Stimulated activated CD4-positive, alpha-beta T cell treated with anti-CD3 and anti-CD28 coated beads, Interleukin-15, amount 100 ng/mL, for 1 hour (primary cell): ENCODE measurements at regions not wholly inside any gene's neighbourhood (a gene's known extent, or its start where the extent isn't known, plus 50 kb on each side); places are given as distances from the start of the nearest gene placed in this dataset.

Experiments used
- DNase-seq, 2 donors: peaks; one replicate each; pipeline ENCODE4 v3.0.0-alpha.2; 2020; ENCODE audit warnings: low read depth in 1 of 2, low spot score in 1 of 2

DNA sequence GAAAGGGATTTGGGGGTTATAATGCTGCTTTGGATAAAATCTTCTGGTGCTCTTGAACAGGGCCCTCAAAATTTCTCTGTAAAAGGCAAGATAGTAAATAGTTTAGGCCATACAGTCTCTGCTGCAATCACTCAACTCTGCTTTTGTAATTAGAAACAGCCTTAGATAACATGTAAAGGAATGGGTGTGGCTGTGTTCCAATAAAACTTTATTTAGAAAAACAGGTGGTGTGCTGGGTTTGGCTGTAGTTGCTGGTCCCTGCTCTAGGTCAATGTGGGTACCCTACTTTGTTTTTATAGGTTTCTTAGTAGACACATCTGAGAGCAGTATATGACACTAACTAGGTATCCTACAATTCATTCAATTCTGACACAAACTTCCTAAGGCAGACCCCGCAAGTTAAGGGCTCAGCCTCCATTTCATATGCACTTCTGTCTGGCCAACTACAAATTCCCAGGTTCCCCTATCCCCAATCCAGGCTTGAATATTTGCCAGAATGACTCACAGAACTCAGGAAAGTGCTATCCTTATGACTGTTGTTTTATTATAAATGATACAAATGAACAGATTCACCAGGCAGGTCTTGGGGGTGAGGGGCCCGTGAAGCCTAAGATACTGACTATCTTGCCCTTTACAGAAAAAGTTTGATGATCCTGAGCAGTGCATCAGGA, 349.9 kb downstream of the RPS24 start:
- DNase-seq, result no peak

DNA sequence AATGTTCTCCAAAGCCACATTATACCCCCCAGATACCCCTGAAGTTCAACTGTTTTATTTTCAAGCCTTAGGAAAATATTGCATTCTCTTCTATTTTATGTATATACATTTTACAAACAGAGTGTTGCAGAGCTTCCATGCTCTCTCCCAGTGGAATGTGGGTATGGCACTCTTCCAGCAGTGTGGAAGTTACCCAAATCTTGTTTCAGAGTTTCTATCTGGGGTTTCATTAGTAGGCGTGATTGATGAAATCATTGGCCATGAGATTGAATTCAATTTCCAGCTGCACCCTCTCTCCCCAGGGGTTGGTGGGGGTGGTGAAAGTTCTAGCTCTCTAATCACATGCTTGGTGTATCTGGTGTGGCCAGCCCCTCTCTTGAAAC, 350.4 kb downstream of the RPS24 start:
- no peak for DNase-seq

DNA sequence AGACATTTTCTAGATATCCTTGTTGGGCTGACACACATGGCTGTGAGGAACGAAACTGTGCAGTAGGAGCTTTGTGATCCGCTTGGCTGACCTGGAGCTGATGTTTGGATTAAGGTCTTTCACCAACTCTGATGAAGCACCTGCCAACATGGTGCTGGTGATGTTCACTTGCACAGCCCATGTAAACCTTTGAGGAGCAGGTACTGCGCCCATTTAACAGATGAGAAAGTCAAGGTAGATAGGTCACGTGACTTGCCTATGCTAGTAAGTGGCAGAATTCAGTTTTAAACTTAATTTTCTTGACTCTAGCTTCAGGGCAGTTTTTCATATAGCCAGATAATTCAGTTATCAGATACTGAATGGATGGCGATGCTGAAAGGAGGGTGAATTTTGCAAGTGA, 351.9 kb downstream of the RPS24 start:
- no peak for DNase-seq

DNA sequence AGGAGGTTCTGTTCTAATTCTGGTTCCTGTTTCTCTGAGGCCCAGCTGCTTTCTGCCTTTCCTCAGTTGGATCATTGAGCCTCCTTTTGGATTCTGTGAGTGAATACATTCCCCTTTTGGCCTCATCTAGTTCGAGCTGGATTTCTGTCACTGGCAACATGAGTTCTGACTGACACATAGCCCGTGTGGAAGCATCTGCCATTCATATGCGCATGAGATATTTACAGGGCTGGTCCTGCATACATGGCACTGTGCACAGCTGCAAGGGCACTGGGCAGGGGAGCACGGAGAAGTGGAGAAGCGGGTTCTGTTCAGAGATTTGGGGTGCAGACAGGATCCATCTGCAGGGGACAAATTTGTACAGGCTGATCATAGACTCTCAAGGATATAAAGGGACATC, 352.8 kb downstream of the RPS24 start:
- no peak for DNase-seq

DNA sequence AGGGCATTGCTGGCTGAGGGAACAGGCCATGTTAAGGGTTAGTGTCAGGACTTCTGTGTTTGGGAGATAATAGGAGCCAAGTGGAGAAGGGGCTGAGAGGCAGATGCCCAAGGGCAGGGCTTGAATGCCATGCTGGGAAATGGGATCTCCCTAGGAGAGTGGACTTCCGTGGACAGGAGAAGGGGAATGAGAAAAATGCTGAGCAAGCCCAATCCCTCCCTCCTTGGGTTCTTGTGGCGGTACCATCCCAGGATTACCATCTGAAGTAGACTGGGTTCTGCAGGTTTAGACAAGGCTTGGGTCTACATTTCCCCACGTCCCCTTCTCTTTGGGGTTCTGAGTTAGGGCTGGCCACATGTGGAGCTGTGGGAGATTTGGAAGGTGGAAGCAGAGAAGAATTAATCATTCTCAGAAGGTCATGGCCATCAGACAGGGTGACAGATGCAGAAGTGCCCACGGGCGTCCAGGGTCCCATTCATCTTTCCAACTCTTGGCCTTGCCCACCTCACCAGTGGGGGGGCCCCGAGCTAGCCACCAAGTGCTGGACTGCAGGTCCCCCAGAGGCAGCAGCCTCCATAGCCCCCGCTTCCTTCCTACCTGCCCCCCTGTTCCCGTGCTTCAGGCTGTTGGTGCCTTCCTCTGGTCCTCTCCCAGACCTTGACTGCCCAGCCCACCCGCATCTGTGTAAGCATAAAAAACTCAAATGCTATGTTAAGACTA, 354.8 kb downstream of the RPS24 start:
- DNase-seq, result no peak

DNA sequence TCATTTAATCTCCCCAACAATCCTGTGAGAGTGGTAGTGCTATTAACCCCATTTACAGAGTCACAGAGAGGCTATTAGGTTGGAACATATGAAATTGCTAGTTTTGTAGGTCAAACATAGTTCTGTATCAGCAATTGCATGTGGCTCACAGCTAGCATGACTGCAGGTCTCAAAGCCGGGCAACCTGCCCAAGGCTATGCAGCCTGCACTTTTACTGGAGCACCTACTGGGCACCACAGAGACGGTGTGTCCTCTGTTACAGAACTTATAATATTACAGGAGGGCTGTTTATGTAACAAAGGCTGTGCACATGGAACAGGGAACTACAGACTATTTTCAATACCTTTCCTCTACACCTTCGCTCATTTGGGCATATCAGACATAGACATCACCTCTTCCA, 355.8 kb downstream of the RPS24 start:
- no peak for DNase-seq

DNA sequence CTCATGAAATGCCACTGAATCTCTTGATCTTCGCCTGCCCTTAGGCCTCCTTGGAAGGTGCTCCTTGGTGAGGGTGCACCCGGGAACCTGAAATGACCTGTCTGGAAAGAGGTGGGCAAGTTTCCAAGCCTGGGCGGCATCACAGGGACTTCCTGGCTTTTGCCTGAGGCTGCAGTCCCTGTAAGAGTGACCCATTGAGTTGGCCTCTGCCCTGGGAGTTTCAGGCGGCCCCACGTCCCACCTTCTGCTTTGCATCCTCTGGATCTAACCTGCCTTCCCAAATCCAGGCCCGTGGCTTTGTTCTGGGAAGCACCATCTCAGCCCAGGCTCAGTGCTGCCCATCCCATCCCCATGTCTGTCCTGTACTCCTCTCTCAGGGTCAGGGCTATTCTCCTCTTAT, 356.4 kb downstream of the RPS24 start:
- DNase-seq, result no peak

DNA sequence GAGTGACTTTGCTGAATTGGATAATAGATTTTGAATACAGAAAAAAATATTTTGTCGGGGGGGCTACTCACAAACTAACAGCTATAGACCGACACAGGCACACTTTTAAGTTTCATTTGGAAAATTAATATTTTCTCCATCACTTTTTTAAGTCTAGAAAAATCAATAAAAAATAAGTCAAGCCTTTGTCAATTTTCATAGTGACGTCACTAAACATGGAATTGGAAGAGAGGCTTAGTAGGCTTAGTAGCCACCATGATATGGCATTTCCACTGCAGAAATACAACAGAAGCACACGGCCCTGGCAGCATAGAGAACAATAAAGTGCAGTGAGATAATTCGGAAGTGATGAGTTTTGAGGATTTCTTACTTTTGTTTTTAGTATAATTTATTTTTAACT, 357.2 kb downstream of the RPS24 start:
- no peak for DNase-seq

DNA sequence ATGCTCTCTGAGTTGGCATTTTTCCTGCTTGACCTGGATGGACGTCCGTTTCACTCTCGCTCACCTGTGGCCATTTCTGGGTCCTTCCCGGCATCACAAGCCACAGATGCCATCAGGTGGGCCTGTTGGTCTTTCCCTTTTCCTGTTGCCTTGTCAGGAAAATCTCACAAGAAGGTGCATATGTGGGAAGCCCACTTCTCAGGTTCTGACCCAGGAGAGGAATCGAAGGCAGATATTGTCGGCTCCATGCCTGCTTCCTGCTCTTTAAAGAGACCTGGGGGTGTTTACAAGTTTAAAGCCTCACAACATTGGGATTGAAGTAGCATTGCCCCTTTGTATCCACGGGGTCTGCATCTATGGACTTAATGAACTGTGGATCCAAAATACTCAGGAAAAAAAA, 357.9 kb downstream of the RPS24 start:
- no peak for DNase-seq

DNA sequence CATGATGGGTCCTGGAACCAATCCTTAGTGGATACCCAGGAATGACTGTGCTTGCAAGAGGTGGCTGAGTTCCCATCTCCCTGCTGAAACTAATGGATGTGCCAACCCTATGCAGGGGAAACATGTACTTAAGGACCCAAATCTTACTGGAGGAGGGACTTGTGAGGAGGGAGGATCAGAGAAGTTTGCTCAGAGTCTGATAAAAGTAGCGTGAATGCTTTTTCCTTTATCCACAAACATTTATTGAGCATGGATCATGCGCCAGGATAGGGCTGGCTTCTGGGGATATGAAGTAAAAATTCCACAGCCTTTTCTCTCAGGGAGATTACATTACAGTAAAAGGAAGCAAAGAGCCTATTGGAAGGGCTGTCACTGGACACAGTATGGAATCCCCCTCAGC, 358.5 kb downstream of the RPS24 start:
- DNase-seq, result no peak

DNA sequence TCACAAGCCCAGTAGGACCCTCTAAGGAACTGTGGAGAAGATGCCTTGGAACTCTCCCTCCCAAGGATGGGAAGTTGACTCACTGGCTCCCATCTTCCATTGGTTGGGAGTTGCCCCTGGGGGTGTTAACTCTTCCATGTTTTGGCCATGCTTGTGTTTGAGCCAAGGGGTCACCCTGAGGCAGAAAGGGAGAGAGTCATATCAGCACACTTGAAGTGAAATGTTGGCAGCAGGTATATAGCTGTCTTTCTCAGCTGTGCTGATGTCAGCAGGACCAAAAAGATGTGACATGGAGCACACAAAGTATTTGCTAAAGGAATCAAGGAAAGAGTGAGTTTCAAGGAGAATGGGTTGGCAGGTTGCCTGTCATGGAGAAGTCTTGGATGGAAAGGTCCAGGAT, 359.4 kb downstream of the RPS24 start:
- DNase-seq, result no peak

DNA sequence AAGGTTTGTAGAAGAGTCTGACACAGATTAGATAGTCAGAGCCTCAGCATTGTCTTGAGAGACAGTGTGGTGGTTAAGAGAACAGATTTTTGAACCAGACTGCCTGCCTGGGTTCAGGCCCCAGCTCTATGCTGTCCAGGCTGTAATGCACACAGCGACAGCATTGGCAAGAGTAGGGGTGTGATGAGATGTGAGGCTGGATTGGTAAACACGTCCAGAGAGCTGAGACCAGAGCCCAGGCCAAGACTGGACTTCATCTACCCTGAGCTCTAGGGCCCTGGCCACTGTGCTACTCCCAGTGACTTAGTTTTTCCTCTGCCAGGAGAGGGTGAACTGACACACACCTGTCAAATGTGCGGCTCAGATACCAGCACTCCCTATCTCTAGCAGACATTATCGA, 360.4 kb downstream of the RPS24 start:
- DNase-seq, result no peak

DNA sequence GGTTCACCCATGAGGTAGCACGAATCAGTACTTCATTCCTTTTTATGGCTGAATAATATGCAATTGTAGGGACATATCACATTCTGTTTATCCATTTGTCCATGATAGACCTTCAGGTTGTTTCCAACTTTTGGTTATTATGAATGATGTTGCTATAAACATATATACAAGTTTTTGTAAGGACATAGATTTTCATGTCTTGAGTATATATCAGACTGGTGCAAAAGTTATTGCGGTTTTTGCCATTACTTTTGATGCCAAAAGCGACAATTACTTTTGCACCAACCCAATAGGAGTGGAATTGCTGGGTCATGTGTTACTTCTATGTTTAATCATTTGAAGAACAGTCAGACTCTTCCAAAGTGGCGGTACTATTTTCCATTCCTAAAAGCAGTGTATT, 361.5 kb downstream of the RPS24 start:
- no peak for DNase-seq

DNA sequence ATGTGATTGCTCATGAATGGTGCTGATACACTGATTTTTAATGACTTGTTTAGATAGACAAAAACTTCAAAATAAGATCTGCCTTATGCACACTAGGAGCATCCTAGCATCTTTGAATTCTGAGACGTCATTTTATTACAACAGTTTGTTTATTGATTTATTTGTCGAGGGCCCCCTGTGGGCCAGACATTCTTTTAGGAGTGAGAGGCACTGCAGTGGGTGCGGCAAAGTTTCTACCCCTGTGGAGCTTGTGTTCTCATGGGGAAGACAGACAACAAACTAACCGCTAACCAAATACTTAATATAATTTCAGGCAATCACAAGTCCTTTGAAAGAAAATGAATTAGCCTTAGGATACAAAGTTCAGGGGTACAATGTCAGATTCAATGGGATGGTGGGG, 363.1 kb downstream of the RPS24 start:
- DNase-seq, result no peak

DNA sequence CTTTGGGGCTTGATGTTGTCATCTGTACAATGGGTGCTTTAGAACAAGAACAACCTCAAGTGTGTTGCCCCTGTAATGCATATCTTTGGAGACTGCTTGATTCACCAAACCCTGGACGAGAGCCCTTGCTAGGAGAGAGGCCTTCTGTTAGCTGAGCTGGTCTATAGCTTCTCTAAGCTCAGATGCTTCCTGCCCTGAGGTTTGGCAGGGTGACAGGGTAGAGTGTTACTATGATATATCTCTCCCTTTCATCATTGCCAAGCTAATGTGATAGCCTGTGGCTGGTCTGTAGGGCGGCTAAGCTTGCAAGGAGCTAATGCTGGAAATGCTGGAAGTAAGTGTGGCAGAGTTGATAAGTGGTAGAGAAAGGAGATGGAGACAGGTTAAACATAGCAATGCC, 364.1 kb downstream of the RPS24 start:
- no peak for DNase-seq

DNA sequence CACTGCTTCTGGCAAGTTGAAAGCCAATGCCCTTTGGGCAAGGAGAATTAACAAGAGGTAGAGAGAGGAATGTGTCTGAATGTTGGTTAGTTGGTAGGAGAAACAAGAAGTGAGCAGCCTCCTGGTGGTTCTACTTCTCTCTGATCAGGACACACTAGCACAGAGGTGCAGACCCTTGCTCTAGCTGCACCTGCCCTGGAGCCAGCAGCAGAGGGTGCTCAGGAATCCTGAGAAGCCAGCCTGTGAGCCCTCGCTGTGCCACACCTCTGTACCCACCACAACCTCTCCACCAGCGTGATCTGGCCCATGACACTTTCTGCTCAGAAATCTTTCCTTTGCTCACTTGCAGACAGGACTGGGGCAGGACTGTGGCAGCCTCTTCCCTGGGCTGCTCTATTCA, 364.7 kb downstream of the RPS24 start:
- no peak for DNase-seq

DNA sequence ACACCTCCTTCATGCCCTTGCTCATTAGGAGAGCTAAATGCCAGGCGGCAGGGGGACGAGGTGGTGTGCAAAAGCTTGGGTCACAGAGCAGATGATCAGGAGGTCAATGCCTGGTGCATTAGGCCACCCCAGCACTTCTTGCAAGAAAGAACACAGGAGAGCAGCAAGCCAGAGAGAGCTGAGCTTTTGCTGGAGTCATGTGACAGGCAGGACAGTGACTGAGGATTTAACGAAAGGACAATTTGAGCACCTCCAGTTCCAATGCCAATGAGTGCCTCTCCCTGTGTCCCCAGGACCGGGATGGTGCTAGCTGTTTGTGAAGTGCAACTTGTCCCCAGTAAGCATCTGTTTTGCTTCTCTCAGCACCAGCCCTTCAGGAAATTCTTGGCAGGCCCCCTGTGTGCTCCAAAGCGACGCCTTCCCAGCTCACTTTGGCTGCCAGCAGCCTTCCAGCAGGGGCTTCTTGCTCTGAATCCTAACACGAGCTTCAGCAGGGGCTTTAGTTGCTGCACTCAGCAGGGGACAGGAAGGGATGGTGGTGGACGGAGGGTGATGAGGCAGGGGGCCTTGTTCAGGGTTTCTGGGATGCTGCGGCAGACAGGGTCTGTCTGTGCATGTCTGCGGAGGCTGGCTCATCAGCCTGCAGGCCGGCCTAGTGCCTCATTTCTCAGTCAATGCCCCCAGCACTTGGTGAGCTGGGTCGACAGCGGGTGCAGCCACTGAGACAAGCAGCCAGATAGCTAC, 368.1 kb downstream of the RPS24 start:
- DNase-seq, result no peak

DNA sequence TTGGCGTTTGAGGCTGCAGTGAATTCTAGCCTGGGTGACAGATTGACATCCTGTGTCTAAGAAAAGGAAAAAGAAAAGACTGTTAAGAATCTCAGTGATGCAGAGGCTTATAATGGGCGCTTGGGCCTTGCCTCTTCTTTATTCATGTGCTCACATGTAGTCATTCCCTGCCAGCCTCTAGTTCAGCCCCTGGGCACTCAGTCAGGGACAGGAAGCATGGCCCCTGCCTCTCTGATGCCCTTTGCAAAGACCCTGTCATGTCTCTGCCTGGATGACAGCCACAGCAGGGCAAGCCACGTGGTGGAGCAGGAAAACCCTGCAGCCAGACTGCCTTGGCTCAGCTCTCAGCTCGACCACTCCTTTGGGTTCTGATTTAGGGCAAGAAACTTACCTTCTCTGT, 368.9 kb downstream of the RPS24 start:
- no peak for DNase-seq

DNA sequence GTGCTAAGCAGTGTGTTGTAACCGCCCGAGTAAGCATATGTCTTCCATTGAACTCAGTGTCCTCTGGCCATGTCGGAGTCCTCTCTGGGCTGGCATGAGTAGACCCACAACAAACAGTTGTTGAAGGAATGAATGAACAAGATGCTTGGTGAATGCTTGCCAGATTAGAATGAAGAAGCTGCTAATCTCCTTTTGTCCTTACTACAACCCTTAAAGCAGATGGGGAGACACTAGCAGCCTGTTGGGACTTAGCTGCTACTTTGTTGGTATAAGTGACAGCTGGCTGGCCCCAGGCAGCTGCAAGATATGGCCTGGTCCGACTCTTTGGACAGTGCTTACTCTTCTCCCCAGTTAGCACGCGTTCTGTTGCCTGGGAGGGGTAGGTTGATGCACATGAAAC, 370.1 kb downstream of the RPS24 start:
- no peak for DNase-seq

DNA sequence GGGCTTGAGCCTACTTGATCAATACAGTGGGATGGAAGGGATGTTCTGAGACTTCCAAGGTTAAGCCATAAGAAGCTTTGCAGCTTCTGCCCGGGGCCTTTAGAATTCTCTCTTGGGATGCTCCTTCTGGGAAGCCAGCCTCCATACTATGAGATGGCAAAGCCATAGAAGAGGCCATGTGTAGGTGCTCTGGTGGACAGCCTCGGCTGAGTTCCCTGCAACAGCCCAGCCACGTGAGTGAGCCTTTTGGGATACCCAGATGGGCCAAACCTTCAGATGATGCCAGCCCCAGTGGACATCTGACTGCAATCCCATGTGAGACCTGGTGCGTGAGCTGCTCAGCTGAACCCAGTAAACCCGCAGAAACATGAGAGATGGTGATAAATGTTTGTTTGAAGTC, 370.6 kb downstream of the RPS24 start:
- DNase-seq, result no peak

DNA sequence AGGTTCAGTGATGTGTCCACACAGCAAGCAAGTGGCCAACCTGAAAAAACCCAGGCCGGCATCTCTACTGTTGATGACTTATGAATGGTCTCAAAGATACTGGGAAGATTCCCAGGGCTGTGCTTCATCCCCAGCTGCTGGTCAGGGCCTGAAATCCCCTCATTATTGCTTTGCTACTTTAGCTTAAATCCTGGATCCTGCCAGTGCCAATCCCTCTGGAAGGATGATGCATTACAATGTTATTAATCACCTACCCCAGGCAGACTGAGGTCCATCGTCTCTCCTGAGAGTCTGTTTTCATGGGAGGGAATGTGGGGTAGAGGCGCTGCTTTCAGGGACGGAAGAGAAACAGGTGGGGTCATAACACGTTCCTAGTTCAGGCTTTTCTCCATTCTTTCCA, 371.6 kb downstream of the RPS24 start:
- no peak for DNase-seq

DNA sequence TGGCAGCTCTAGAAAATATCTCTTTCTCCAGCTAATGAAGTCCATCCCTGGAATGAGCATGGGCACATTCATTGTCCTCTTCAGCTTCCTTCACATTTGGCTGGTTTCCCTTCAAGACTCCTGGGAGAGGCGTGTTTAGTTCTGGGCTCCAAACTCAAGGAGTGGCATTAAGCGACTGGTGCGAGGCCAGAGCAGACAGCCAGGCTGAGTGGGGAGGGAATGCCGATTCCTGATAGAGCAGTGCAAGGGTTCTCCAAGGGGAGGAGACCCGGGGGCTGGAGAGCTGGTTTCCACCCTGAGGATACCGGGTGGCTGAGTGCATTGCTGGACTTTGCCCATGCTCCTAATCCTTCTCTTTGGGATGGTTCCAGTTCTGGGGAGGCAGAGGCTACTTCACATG, 372.1 kb downstream of the RPS24 start:
- no peak for DNase-seq

DNA sequence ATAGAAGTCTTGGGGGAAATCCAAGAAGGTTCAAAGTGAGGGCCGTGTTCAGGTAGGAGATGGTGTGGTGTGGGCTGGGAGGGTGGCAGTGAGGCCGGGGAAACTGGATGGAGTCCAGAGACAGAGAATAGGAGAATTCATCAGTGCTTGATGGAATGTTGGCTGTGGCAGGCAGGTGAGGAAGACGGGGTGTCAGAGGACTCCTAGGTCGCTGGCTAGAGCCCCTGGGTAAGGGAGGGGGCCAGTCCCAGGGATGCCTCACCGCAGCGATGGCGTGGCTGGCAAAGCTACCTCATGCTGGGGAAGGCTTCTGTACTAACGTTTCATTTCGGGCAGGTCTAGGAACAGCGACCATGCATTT, 373.0 kb downstream of the RPS24 start:
- no peak for DNase-seq
